GM18508 (cell line): ENCODE measurements at regions not wholly inside any gene's neighbourhood (a gene's known extent, or its start where the extent isn't known, plus 50 kb on each side); places are given as distances from the start of the nearest gene placed in this dataset.

Experiments used
- ATAC-seq: cut with Tn5 transposase; IDR thresholded peaks from one replicate; pipeline ENCODE4 v1.9.1; 2021; ENCODE audit warnings: moderate number of reproducible peaks; ENCODE audit not compliant: insufficient read depth, unreplicated experiment

- ATAC-seq, result no peak
Measured at GRCh38 chr18:46262856-46263255, 158.7 kb downstream of the HAUS1 start.

- no peak for ATAC-seq
Measured at GRCh38 chr18:46264255-46264654, 160.1 kb downstream of the HAUS1 start.

DNA sequence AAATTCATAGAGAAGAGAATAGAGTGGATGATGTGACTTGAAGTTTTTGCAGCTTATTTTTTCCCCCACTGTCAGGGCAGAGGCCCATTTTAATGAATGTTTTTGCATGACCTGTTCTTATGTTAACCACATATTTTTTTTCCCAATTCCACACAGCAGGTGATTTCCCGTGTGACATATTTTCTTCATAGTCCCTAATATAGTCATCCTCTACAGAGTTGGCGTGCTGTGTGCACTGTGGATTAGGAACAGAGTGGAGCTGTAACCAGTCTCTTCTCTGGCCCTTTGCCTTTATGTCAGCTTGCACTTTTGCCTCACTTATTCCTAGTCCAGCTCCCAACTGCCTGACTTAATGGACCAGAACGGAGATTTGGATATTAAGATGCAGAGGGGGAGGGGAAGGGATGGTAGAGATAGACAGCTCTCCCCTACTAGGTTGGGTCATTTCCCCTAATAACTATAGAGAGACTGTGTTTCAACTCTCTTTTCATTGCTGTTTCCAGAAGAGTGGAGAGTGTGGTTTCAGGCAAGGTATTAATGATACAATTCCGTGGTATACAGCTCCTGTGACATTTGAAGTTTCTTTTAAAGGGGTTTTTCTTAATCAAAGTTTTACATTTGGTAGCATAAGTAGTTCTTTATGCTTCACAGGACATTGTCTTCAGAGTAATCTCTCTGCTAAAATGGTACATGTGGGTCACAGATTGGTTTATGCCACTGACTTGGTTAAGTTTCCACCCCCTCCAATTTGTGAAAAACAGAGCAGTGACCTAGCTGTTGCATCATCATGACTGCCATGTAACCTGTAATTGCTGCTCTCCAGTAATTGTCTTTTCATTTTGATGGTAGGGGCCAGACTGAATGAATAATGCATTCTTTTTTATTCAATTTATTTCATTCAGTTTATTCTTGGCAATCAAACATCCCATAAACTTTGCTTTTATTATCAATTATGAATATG lies 161.3 kb downstream of the HAUS1 start:
- no peak for ATAC-seq

- no peak for ATAC-seq
Measured at GRCh38 chr18:46266473-46266872, 162.3 kb downstream of the HAUS1 start.

- ATAC-seq, result no peak
Measured at GRCh38 chr18:46268671-46269070, 164.5 kb downstream of the HAUS1 start.

DNA sequence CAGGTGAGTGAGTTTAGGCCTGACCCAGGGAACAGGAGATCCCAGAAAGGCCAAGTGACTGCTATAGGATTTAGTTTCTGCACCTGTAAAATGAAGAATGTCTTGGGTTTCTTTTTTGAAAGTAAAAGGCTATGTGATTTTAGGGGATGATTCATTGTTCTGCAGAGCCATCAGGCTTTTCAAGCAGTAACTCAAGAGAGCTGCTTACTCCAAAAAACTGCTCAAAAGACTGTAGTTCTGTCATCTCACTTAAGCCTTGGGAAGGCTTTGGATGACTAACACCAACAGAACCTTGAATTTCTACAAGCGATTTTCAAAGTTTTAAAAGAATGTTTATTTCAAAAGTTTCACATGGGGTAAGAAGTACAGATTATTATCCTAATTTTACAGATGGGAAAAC lies 165.1 kb downstream of the HAUS1 start:
- no peak for ATAC-seq

- ATAC-seq, result no peak
Measured at GRCh38 chr18:46271488-46271887, 167.3 kb downstream of the HAUS1 start.

DNA sequence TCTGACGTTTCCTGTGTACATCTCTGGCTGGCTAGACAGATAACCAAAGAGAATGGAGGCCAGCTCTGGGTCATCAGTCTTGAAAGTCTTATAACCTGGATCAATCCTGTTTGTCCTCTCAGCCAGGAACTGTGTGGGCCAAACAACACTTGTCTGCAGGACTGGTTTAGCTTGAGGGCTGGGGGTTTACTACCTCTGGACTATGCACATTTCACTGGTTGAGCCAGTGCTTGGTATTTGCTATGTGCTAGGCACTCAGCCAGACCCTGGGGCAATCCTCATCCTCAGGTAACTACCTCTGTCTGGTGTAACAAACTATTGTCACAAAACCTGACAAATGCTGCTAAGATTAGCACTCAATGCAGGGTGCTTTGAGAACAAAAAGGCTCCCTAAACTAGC lies 169.7 kb downstream of the HAUS1 start:
- no peak for ATAC-seq

GRCh38 chr18:46274266-46274665 lies 170.1 kb downstream of the HAUS1 start:
- no peak for ATAC-seq

DNA sequence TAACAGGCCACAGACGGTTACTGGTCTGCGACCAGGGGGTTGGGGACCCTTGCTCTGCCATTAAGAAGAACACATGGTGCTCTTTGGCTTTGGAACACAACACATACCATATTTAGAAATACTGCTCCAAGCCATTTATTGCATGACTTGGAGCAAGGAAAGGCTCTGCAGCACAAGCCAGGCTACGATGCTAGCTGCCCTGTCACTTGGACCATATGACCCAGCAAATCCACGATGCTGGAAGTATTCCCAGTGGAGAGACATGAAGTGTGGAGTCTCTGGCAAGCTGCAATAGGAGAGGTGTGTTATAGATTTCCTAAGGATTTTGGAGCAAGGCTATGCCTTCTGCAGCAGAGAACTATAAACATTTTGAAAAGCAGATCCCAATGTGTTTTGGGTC lies 171.2 kb downstream of the HAUS1 start:
- ATAC-seq, result no peak

- ATAC-seq, result no peak
Measured at GRCh38 chr18:46276748-46277147, 172.6 kb downstream of the HAUS1 start.

- no peak for ATAC-seq
Measured at GRCh38 chr18:46278481-46279465, 174.6 kb downstream of the HAUS1 start.

DNA sequence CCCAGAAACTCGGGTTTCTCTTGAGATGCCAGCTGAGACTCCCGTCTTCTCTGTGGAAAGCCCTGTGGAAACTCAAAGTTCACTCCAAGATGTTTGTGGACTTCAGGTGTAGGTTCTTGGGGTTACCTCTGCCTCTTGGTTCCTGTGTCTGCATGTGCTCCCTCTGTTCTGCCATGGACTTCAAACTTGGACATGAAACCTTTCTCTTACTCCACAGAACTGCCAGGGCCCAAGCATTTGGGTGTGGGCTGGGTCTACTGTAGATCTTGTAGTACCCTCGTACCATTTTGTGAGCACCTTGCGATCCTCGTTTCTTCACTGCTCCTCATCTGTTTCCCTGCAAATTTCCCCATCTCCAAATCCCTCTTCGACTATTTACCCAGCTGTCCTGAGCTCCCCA lies 175.5 kb downstream of the HAUS1 start:
- no peak for ATAC-seq

GRCh38 chr18:46281185-46282176 lies 177.3 kb downstream of the HAUS1 start:
- ATAC-seq, result no peak

DNA sequence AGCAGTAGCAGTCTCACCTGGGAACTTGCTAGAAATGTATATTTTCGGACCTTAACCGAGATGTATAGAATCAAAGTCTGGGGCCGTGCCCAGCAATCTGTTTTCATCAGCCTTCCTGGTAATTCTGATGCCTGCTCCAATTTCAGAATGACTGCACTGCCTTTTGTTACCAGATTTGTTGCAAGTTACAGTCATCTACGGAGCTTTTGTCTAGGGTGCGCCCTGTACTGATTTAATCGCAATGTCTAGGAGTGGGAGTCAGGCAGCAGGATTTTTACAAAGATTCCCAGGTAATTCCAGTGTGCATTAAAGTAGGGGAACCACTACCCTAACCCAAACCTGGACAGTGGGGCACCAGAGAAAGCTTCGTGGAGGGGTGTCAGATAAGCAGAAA lies 178.0 kb downstream of the HAUS1 start:
- no peak for ATAC-seq

GRCh38 chr18:46282646-46283045 lies 178.5 kb downstream of the HAUS1 start:
- ATAC-seq, result no peak

DNA sequence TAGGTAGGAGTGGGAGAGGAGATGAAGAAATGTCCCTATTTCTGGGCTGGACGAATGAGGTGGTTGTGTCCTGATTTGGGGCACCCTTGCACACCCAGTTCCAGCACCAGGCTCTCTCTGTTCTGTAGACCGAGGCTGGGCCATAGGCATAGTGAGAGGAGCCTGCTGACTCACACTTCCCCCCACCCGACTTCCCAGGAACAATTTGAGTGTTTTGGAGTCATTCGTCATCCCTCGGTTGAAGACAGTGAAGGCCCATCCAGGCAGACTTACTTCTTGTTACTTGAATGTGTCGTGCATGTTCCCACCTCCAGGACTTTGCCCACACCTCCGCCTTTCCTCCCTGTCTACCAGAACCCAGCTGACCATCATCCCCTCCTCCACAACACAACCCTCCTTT lies 179.1 kb downstream of the HAUS1 start:
- ATAC-seq, result no peak

GRCh38 chr18:46283895-46284295 lies 179.7 kb downstream of the HAUS1 start:
- no peak for ATAC-seq

- ATAC-seq, result no peak
Measured at GRCh38 chr18:46289463-46289862, 185.3 kb downstream of the HAUS1 start.

- no peak for ATAC-seq
Measured at GRCh38 chr18:46289931-46290330, 185.7 kb downstream of the HAUS1 start.
